Posterior vena cava (tissue), 2 donors: ENCODE measurements at regions not wholly inside any gene's neighbourhood (a gene's known extent, or its start where the extent isn't known, plus 50 kb on each side); places are given as distances from the start of the nearest gene placed in this dataset.

ENCODE experiments used
- DNase-seq: peaks from one replicate; pipeline ENCODE4 v3.0.0-alpha.2; 2020; ENCODE audit warnings: low spot score
- intact Hi-C, 2 donors: fragments of 100-400 bp; cut with DNase I; formaldehyde crosslinking; loops; one replicate each; pipeline versions ENCODE4 v1.14.1 to v1.14.2; 2022 to 2023
- donor health status: DM: yes; HTN: yes; CAD: no.
- donor health status: DM: yes; HTN: yes; CAD: no.

- intact Hi-C loops = no loop called here
- DNase-seq = no peak
Observed at GRCh38 chr15:69806287-69806915, 291.3 kb downstream of the TLE3 start.

GRCh38 chr15:69807721-69808120 is 290.0 kb downstream of the TLE3 start:
- intact Hi-C loops = no loop called here
- no peak for DNase-seq

GRCh38 chr15:69808756-69809155 is 289.0 kb downstream of the TLE3 start:
- no peak for DNase-seq
- intact Hi-C loops = no loop called here

- no peak for DNase-seq
- intact Hi-C loops = no loop called here
Observed at GRCh38 chr15:69809421-69809820, 288.3 kb downstream of the TLE3 start.

- intact Hi-C loops = no loop called here
- peak; percentile 18 for DNase-seq
Observed at GRCh38 chr15:69810431-69811354, 287.0 kb downstream of the TLE3 start.

- intact Hi-C loops = no loop called here
- DNase-seq = peak; percentile 35
Observed at GRCh38 chr15:69812861-69813261, 284.9 kb downstream of the TLE3 start.

GRCh38 chr15:69813881-69814280 is 283.8 kb downstream of the TLE3 start:
- intact Hi-C loops = no loop called here
- DNase-seq = no peak

GRCh38 chr15:69814932-69815331 is 282.8 kb downstream of the TLE3 start:
- DNase-seq = peak; percentile 58
- intact Hi-C loops = no loop called here

GRCh38 chr15:69815793-69816192 is 281.9 kb downstream of the TLE3 start:
- intact Hi-C loops = no loop called here
- no peak for DNase-seq

- no peak for DNase-seq
- intact Hi-C loops = no loop called here
Observed at GRCh38 chr15:69816522-69816921, 281.2 kb downstream of the TLE3 start.

GRCh38 chr15:69818529-69818928 is 279.2 kb downstream of the TLE3 start:
- peak; percentile 31 for DNase-seq

GRCh38 chr15:69819371-69819770 is 278.3 kb downstream of the TLE3 start:
- peak; percentile 28 for DNase-seq
- intact Hi-C loops = no loop called here

More at GRCh38 chr15:69818529-69818928, 279.2 kb downstream of the TLE3 start:
- intact Hi-C loops = no loop called here

GRCh38 chr15:69820819-69821218 is 276.9 kb downstream of the TLE3 start:
- peak; percentile 46 for DNase-seq
- intact Hi-C loops = no loop called here

GRCh38 chr15:69823223-69823907 is 274.4 kb downstream of the TLE3 start:
- intact Hi-C loops = no loop called here
- no peak for DNase-seq

- no peak for DNase-seq
- intact Hi-C loops = no loop called here
Observed at GRCh38 chr15:69824075-69824876, 273.4 kb downstream of the TLE3 start.

- no peak for DNase-seq
- intact Hi-C loops = no loop called here
Observed at GRCh38 chr15:69824877-69825406, 272.8 kb downstream of the TLE3 start.

- intact Hi-C loops = no loop called here
- no peak for DNase-seq
Observed at GRCh38 chr15:69825941-69826818, 271.5 kb downstream of the TLE3 start.

GRCh38 chr15:69826819-69827175 is 270.9 kb downstream of the TLE3 start:
- intact Hi-C loops = no loop called here

More at GRCh38 chr15:69826819-69827175, 270.9 kb downstream of the TLE3 start:
- no peak for DNase-seq
